ENCODE measurements at regions not wholly inside any gene's neighbourhood (a gene's known extent, or its start where the extent isn't known, plus 50 kb on each side); places are given as distances from the start of the nearest gene placed in this dataset.

DNA sequence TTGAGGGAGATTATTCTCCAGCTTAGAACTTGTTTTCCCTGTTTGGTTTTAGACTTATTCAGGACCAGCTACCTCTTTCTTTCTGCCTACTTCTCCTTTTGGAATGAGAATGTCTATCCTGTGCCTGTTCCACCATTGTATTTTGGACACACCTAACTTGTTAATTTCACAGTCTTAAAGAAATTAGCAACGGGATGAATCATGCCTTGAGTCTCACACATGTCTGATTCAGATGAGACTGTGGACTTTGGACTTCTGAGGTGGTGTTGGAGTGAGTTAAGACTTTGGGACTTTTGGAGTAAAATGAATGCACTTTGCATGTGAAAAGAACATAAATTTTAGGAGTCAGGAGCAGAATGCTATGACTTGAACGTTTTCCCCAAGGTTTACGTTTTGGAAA is 581.4 kb downstream of the CDH11 start:
- TF ChIP-seq EP300 (IDR thresholded peaks at IDR 0.05; ENCODE audit: borderline replicate concordance) (no peak), TAF1 (IDR thresholded peaks at IDR 0.05; ENCODE audit: low read depth) (no peak), CREB1 (IDR thresholded peaks at IDR 0.05; ENCODE audit: low read depth) (no peak), TCF12 (IDR thresholded peaks at IDR 0.05; ENCODE audit: low read depth) (no peak), FOXM1 (IDR thresholded peaks at IDR 0.05; ENCODE audit: borderline replicate concordance, low read depth) (no peak), ZBTB7A (IDR thresholded peaks at IDR 0.05; ENCODE audit: low read depth) (no peak), YY1 (IDR thresholded peaks at IDR 0.05; ENCODE audit: low read depth) (no peak), MAX (IDR thresholded peaks at IDR 0.05) (no peak)

DNA sequence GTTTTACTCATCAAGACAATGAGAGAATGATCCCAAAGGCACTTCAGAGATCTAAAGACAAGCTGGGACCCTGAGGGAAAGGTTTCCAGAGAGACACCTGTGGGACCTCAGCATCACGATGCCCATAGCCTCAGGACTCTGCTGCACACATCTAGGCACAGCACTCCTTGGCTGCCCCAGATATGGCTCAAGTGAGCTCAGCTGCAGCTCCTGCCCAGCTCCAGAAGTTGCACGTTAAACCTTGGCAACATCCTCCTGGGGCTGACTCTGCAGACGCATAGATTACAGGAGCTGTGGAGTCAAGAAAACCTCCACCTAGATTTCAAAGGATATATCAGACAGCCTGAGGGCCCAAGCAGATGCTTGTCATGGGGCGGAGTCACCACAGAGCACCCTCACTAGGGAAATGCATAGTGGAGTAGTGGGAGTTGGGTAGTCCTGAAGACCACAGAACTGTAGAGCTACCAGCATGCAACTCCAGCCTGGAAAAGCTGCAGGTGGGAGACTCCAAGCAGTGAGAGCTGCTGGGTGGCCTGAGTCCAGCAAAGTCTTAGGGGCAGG is 582.0 kb downstream of the CDH11 start:
- no peak for TF ChIP-seq TCF12 (IDR thresholded peaks at IDR 0.05; ENCODE audit: low read depth)
- no peak for TF ChIP-seq ZBTB7A (IDR thresholded peaks at IDR 0.05; ENCODE audit: low read depth)

DNA sequence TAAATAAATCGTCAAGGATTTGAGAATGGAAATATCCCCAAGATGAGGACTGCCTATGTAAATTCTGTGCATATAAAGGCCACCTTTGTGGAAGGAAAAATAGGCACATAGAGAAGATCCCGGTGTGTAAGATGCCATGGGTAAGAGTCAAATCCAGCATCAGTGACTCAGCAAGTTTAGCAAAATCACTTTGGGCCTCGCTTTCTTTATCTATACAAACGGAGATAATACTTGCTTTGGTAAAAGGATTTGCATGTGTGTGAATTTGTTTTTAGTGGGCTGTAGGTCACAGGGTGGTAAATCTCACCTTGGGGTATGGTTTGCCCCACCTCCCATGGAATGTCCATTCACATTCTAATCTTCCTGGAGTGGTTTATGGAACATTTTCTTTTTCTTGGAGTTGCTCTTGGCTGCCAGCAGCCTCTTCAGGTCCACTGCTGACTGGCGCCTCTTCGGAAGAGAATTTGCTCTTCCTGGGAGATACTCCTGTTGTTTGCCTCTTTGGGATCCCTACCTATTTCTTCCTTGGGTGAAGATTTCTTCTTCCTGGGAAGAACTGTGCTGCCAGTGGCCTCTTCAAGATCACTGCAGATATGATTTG is 587.6 kb downstream of the CDH11 start:
- TF ChIP-seq CREB1 (IDR thresholded peaks at IDR 0.05; ENCODE audit: low read depth) (no peak), MAX (IDR thresholded peaks at IDR 0.05) (no peak), NFIC (IDR thresholded peaks at IDR 0.05) (no peak), RAD21 (IDR thresholded peaks at IDR 0.05; ENCODE audit: low read depth) (no peak), TCF12 (IDR thresholded peaks at IDR 0.05; ENCODE audit: low read depth) (no peak), TEAD4 (IDR thresholded peaks at IDR 0.05) (no peak), TAF1 (IDR thresholded peaks at IDR 0.05; ENCODE audit: low read depth) (no peak), YY1 (IDR thresholded peaks at IDR 0.05; ENCODE audit: low read depth) (no peak), EGR1 (IDR thresholded peaks at IDR 0.05) (no peak), CEBPB (IDR thresholded peaks at IDR 0.05) (no peak), EP300 (IDR thresholded peaks at IDR 0.05; ENCODE audit: borderline replicate concordance) (no peak), REST (IDR thresholded peaks at IDR 0.05; ENCODE audit: low read depth) (no peak), FOXM1 (IDR thresholded peaks at IDR 0.05; ENCODE audit: borderline replicate concordance, low read depth) (no peak)

DNA sequence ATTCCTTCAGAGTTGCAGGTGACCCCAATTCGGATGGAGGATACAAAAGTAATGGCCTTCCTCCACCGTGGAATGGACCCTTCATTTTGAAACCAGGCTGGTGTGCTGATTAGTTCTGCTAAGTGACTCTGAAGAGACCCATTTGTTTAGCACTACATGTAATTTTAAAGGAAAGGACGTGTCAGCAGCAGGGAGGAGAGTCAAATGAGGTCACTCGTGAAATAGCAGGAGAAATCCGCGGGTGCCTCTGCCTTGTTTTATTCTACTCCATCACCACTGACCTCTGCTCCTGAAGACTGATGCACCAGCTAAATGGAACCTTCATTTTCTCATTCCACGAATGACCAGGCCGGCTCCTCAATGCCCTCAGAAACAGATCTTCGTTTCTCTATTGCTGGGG is 589.2 kb downstream of the CDH11 start:
- no peak for TF ChIP-seq TAF1 (IDR thresholded peaks at IDR 0.05; ENCODE audit: low read depth)
- TF ChIP-seq ZBTB7A (IDR thresholded peaks at IDR 0.05; ENCODE audit: low read depth) = no peak
- TF ChIP-seq CREB1 (IDR thresholded peaks at IDR 0.05; ENCODE audit: low read depth) = no peak
- TF ChIP-seq USF1 (IDR thresholded peaks at IDR 0.05) = no peak
- TF ChIP-seq EGR1 (IDR thresholded peaks at IDR 0.05) = no peak
- no peak for TF ChIP-seq FOXM1 (IDR thresholded peaks at IDR 0.05; ENCODE audit: borderline replicate concordance, low read depth)
- TF ChIP-seq RAD21 (IDR thresholded peaks at IDR 0.05; ENCODE audit: low read depth) = no peak
- no peak for TF ChIP-seq MAX (IDR thresholded peaks at IDR 0.05)
- TF ChIP-seq EP300 (IDR thresholded peaks at IDR 0.05; ENCODE audit: borderline replicate concordance) = no peak
- TF ChIP-seq REST (IDR thresholded peaks at IDR 0.05; ENCODE audit: low read depth) = no peak
- TF ChIP-seq YY1 (IDR thresholded peaks at IDR 0.05; ENCODE audit: low read depth) = no peak
- TF ChIP-seq NFIC (IDR thresholded peaks at IDR 0.05) = no peak
- TF ChIP-seq TCF12 (IDR thresholded peaks at IDR 0.05; ENCODE audit: low read depth) = no peak
- no peak for TF ChIP-seq CEBPB (IDR thresholded peaks at IDR 0.05)
- TF ChIP-seq TEAD4 (IDR thresholded peaks at IDR 0.05) = no peak

DNA sequence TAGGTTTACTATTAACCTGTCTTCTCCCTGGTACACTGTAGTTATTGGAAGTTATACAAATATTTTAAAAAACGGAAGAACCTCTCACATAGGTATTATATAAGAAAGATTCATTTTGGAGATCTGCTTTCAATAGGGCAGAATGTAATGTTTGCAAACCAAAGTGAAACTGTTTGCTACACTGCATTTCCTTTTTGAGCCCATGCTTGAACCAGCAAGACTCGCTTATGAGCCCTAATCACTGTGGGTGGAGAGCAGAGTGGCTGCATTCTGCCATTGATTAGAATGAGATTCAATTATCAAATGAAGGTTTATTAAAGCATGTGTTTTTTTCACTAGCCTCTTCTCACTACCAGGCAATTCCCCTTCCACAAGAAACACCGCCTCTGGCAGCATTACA is 589.7 kb downstream of the CDH11 start:
- TF ChIP-seq USF1 (IDR thresholded peaks at IDR 0.05) (no peak), MAX (IDR thresholded peaks at IDR 0.05) (no peak), CEBPB (IDR thresholded peaks at IDR 0.05) (no peak), ZBTB7A (IDR thresholded peaks at IDR 0.05; ENCODE audit: low read depth) (no peak), TCF12 (IDR thresholded peaks at IDR 0.05; ENCODE audit: low read depth) (no peak), TAF1 (IDR thresholded peaks at IDR 0.05; ENCODE audit: low read depth) (no peak), FOXM1 (IDR thresholded peaks at IDR 0.05; ENCODE audit: borderline replicate concordance, low read depth) (no peak), YY1 (IDR thresholded peaks at IDR 0.05; ENCODE audit: low read depth) (no peak), TEAD4 (IDR thresholded peaks at IDR 0.05) (no peak), EGR1 (IDR thresholded peaks at IDR 0.05) (no peak), NFIC (IDR thresholded peaks at IDR 0.05) (no peak), CREB1 (IDR thresholded peaks at IDR 0.05; ENCODE audit: low read depth) (no peak), EP300 (IDR thresholded peaks at IDR 0.05; ENCODE audit: borderline replicate concordance) (no peak), REST (IDR thresholded peaks at IDR 0.05; ENCODE audit: low read depth) (no peak), RAD21 (IDR thresholded peaks at IDR 0.05; ENCODE audit: low read depth) (no peak)
